GM21526 (cell line): ENCODE measurements at regions not wholly inside any gene's neighbourhood (a gene's known extent, or its start where the extent isn't known, plus 50 kb on each side); places are given as distances from the start of the nearest gene placed in this dataset.
"Not testable (repeated sequence)": the region's sequence is repeated elsewhere in the genome, so short reads cannot be mapped to it uniquely, and the experiment has no call there.

Experiments used
- ATAC-seq: cut with Tn5 transposase; IDR thresholded peaks from one replicate; pipeline ENCODE4 v1.9.1; 2021; ENCODE audit warnings: moderate library complexity; ENCODE audit not compliant: unreplicated experiment, low FRiP score

DNA sequence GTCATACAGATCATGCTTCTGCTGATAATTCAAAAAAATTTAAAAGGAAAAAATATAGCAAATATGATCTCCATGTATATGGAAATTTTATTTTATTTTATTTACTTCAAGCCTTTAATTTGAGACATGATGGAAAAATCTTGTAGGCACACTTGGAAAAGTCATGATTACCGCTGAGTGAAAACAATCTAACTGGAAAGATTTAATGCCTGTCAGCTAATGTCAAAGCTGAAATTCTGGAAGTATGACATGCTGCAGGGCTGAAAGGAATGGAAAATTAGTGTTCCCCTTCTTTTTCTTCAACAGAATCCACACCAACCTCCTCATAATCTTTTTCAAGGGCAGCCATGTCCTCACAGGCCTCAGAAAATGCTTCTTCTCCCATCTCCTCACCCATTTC lies 58.2 kb downstream of the RPRM start:
- no peak for ATAC-seq

DNA sequence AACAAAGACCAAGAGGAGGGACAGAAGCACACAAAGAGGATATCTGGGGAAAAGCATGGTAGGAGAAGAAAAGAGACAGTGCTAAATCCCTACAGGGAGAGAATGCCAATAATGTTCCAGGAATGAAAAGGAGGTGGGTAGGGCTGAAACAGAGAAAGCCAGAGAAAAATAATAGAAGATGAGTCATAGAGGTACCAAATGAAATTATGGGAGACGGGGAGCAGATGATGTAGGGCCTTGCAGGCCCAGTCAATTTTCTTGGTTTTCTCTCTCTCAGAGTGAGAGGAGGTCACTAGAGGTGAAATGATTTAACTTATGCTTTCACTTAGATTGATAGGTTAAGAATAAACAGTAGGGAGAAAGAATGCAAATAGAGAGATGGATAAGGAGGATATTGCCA lies 61.5 kb downstream of the RPRM start:
- no peak for ATAC-seq

DNA sequence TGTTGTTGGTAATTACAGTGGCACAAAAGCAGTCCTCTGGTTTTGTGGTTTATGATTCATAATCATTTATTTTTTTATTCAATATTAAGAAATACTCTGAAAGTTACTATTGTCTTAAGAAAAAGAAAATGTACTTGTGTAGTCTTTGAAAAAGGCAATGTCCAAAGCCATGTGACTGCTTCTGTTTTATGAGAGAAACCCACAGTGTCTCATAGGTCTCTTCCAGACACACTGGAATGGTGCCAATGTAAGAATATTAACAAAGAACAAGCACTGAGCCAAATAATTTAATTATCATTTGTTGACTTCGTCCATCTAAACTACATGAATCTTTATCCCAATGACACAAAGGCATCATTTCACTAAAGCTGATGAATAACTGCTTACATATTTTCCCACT lies 62.5 kb downstream of the RPRM start:
- no peak for ATAC-seq

- ATAC-seq, result no peak
Measured at GRCh38 chr2:153408710-153409385, 69.7 kb downstream of the RPRM start.

DNA sequence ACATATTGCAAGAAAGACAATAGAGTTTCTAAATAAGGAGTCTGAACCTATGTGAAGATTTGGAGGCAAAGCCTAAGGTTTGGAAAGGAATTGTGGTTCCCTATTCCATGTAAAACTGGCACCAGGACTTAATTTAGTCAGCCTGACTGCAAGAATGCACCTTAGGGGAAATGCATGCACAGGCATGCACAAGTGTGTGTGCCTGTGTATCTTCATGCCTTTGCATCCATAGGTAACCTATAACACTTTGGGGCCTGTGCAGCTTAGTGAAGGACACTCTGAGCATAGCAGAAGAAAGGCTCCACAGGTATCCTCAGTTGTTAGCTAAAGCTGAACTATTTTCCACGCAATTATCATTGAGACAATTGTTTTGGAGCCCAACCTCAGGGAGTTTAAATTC lies 73.4 kb downstream of the RPRM start:
- ATAC-seq, result no peak

DNA sequence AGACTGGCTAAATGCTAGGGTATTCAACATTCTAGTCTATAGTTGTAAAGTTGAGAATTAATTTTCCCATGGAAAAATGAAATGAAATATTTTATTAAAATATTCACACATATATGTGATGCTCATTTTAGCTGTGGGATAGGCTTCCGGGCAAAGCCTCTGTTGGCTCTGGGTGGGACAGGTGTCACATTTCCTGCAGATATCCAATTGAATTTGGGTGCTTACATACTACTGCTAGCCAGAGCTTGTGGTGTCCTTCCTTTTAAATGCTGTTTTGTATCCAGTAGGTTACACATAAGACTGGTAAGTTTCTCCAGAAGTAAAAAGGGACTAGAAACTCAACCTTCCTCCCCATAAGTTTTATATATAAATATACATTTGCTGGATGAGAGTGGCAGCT lies 73.8 kb downstream of the RPRM start:
- ATAC-seq, result no peak

- ATAC-seq, result no peak
Measured at GRCh38 chr2:153403940-153404339, 74.6 kb downstream of the RPRM start.

- not testable (repeated sequence) for ATAC-seq
Measured at GRCh38 chr2:153403352-153403751, 75.2 kb downstream of the RPRM start.

DNA sequence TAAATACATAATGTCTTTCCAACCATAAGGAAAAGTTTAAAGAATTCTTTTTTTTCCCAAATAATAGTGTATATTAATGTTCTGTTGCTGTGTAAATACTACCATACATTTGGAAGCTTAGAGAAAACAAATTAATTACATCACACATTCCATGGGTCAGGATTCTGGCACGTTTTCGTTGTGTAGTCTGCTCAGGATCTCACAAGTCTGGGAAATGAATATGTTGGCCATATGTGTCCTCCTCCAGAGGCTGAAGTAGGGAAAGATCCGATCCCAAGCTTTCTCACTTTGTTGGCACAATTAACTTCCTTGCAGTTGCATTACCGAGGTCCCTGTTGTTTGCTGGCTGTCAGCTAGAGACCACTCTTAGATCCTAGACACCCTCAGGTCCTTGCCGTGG lies 83.9 kb downstream of the RPRM start:
- no peak for ATAC-seq

DNA sequence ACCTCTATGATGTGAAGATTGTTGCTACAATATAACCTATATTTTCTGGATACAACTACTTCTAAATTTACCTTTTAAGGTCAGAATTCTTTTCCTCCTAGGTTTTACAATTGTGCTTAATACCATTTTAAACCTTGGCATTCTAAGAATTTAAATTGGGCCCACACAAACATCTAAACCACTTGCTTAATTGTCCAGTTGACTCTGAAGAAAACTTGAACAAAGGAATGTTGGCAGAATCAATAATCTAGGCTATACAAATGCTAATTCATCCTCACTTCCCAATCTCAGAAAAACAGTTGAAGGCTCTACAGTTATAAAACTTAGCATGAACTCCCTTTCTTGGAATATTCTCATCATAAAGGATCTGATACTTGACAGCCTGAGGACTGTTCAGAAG lies 84.3 kb downstream of the RPRM start:
- ATAC-seq, result no peak

- ATAC-seq, result no peak
Measured at GRCh38 chr2:153393518-153393917, 85.0 kb downstream of the RPRM start.

GRCh38 chr2:153391131-153391530 lies 87.4 kb downstream of the RPRM start:
- ATAC-seq, result no peak

- ATAC-seq, result no peak
Measured at GRCh38 chr2:153388246-153388645, 90.3 kb downstream of the RPRM start.

- ATAC-seq, result no peak
Measured at GRCh38 chr2:153387203-153387602, 91.4 kb downstream of the RPRM start.

- ATAC-seq, result no peak
Measured at GRCh38 chr2:153386481-153386897, 92.1 kb downstream of the RPRM start.

GRCh38 chr2:153373510-153374279 lies 104.9 kb downstream of the RPRM start:
- ATAC-seq, result no peak

DNA sequence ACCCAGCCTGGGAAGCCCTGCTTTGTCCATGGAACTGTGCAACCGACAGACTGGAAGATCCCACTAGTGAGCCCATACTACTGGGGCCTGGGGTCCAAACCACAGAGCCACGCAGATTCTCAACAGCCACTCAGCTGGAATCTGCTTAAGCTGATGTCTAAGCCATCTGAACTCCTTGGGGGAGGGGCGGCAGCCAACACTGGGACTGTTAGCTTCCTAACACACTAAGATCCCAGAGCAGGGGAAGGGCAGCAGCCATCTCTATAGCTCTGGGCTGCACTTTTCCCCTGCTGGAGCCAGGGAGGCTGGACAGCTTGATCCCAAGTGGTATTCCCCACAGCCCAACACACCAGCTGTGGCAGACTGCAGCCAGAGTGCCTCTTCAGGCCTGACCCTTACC lies 118.3 kb downstream of the RPRM start:
- no peak for ATAC-seq

- no peak for ATAC-seq
Measured at GRCh38 chr2:153354377-153354776, 124.2 kb downstream of the RPRM start.

GRCh38 chr2:153349603-153350002 lies 129.0 kb downstream of the RPRM start:
- ATAC-seq, result no peak

DNA sequence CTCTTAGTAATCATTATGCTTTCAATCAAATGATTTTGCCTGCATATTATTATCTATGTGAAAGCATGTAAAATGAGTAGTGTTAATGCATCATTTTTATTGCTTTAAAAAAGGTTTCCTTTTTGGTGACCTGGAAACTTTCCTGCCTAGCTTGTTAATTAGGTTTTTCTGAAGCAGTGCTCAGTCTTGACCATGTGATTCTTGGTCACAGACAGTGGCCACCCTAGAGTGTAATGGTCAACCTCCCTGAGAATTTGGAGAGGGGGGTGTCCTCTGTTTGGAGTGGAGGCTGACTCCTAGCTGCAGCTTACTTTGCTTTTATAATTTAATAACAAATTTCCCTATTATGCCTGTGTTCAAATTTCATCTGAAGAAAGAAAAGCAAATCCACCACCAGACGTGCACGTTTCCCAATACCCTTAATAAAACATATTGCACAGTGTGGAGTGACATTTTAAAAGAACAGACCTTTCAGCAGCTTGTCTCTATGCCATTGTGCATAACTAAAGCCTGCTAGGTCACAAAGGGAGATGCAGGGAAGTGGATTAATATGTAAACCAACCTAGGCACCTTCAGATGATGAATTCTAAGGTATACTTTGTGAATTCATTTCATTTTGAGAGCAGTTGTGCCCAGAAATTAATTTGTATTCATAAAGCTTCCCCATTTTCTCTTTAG lies 130.6 kb downstream of the RPRM start:
- no peak for ATAC-seq

GRCh38 chr2:153320879-153321278 lies 157.7 kb downstream of the RPRM start:
- ATAC-seq, result no peak

DNA sequence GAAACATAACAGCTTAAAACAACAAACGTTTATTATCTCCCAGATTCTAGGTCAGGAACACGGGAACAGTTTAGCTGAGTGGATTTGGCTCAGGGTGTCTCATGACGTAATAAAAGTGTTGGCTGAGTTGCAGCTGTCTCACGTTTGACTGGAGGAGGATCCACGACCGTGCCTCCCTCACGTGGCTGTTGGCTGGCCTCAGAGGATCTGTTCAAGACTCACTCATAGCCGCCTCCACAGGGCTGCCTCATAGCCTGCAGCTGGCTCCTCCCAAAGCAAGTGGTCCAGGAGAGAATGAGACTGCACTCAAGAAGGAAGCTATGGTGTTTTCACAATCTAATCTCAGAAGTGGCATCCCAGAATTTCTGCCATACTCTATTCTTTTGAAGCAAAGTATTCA lies 167.1 kb downstream of the RPRM start:
- ATAC-seq, result no peak
